ENCODE measurements at regions not wholly inside any gene's neighbourhood (a gene's known extent, or its start where the extent isn't known, plus 50 kb on each side); places are given as distances from the start of the nearest gene placed in this dataset.
"Not testable (repeated sequence)": the region's sequence is repeated elsewhere in the genome, so short reads cannot be mapped to it uniquely, and the experiment has no call there.

GRCh38 chr6:94251878-94252277 is 832.5 kb upstream of the EPHA7 start:
- no peak for DNase-seq (ENCODE audit: low read depth, low spot score)

DNA sequence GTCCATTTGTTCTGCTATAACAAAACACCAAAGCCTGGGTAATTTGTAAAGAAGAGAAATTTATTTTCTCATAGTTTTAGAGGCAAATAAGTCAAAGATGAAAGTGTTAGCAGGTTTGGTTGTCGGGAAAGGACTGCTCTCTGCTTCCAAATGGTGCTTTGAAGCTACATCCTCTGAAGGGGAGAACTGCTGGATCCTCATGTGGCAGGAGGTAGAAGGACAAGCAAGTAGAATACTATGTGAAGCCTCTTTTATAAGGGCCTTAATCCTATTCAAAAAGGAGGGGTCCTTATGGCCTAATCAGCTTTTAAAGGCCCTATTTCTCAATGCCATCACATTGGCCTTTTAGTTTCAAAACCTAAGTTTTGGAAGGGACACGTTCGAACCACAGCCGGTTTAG is 826.0 kb upstream of the EPHA7 start:
- DNase-seq (ENCODE audit: low read depth, low spot score): no peak

DNA sequence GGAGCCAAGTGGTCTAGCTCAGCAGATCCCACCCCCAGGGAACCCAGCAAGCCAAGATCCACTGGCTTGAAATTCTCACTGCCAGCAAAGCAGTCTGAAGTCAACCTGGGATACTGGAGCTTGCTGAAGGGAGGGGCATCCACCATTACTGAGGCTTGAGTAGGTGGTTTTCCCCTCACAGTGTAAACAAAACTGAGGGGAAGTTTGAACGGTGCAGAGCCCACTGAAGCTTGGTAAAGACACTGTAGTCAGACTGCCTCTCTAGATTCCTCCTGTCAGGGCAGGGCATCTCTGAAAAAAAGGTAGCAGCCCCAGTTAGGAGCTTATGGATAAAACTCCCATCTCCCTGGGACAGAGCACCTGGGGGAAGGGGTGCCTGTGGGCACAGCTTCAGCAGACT is 819.5 kb upstream of the EPHA7 start:
- DNase-seq (ENCODE audit: low read depth, low spot score): no peak

DNA sequence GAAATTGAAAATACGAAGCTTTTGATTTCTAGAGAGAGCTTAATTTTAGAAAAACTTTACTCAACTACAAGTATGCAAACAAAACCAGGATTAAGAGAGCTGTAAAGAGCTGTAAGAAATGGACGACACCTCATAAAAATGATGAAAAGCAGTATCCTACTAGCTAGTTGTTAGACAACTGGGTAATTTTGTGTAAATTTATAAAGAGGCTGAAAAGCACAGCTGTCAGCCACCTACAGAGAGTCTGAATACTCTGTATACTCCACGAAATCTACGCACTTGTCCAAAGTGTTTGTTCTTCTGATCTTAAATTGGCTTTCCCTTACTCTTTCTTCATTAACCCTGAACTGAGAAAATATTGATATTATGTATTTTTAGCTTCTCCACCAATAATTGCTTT is 808.4 kb upstream of the EPHA7 start:
- DNase-seq (ENCODE audit: low read depth, low spot score): no peak

DNA sequence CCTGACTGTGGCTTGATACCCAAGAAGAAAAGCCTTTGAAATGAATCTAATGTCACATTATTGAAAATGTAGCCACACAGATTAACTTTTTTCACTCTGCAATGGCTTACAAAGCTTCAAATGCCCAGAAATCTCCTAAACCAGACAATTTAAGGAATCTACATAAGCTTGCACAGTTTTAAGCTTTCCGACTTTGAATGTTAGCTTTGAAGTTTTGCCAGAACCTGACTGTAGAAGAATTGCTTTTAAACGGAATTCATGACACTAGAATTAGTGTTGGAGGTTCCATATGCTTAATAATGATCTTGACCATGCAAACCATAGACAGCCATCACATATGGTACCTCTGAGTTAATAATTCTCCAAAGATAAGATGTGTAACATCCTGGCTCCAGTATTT is 798.5 kb upstream of the EPHA7 start:
- DNase-seq (ENCODE audit: low read depth, low spot score): no peak

- DNase-seq (ENCODE audit: low read depth, low spot score): no peak
These were observed 796.2 kb upstream of the EPHA7 start for GRCh38 chr6:94215552-94215951.

DNA sequence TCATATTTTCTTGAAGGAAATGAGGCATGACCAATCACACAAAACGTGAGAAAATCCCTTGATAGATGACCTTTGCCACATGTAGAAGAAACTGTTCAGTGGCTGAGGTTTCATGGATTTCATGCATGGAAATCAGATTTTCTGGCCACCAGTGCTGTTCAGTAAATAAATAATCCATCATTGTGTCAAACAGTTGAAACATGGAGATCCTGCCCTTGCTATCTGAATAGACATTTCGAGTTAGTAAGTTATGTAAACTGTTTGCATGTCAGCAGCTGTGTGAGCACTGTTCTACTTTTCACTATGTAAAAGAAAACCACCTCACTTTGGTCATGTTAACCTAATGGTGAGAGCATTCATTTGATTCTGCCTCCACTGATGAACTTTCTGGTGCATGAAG is 793.9 kb upstream of the EPHA7 start:
- DNase-seq (ENCODE audit: low read depth, low spot score): no peak

DNA sequence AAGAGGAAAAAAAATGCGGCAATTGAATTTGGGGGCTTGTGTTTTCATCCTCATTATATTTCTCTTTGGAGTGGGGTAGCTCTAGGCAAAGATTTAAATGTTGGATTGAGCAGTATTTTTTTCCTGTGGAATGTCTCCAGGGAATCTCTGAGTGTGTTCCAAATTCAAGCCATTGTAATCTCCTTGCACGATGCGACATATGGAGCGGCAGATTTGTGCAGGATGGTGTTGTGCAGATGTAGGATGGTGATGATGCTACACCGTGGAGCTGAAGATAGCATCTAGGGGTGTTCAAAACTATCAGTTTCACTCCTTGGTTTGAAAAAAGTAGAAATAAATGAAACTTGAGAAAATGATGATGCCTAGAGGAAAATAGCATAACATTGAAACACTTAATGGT is 777.5 kb upstream of the EPHA7 start:
- DNase-seq (ENCODE audit: low read depth, low spot score): no peak

GRCh38 chr6:94190030-94190429 is 770.7 kb upstream of the EPHA7 start:
- no peak for DNase-seq (ENCODE audit: low read depth, low spot score)

DNA sequence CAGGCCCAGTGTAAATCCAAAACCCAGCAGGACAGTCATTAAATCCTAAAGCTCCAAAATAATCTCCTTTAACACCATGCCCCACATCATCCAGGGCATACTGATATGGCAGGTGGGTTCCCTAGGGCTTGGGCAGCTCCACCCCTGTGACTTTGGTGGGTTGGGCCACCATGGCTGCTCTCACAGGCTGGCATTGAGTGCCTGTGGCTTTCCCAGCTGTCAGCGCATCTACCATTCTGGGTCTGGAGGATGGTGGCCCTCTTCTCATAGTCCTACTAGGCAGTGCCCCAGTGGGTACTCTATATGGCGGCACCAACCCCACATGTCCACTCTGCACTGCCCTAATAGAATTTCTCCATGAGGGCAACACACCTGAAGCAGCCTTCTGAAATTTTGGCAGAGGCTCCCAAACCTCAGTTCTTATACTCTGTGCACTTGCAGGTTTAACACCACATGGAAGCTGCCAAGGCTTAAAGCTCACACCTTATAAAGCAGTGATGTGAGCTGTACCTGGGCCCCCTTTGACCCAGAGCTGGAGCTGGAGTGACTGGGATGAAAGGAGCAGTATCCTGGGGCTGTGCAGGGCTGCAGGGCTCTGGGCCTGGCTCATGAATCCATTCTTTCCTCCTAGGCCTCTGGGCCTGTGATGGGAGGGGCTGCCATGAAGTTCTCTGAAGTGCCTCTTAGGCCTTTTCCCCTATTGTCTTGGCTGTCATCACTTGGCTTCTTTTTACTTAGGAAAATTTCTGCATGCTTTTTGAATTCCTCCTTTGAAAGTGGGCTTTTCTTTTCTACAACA is 765.5 kb upstream of the EPHA7 start:
- no peak for DNase-seq (ENCODE audit: low read depth, low spot score)

DNA sequence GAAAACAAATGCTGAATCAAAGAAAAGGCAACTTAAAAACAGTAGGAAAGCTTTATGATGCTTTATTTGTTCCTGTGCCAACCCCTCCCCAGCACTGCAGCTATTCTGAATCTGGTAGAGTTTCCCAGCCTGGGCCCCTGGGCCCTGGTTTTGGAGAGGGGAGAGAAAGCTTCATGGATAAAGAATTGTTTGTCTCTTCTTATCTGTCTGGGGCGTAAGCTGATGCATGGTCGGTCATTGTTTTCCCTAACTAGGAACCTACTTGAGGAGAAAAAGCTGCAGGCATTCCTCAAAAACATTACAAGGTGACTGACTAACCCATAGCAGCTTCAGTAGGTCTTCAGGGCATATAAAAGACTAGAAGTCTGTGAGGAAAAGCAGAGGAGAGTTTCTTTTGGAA is 758.1 kb upstream of the EPHA7 start:
- no peak for DNase-seq (ENCODE audit: low read depth, low spot score)

DNA sequence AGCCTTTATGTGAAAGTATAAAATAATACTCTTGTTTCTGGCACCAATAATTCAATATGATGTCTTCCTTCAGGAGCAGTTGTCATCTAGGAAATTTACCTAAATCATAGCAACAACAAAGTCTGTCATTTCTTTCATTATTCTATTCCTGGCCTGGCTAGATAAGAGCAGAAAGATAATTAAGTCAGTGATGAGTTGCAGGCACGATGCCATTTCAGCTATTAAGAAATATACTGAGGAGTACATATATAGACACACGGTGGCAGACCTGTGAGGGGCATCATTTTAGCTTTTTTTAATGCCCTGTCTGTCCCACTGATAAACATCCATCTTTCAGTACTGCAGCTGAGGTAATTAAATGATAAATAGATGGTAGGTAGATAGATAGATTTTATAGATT is 756.1 kb upstream of the EPHA7 start:
- no peak for DNase-seq (ENCODE audit: low read depth, low spot score)

- DNase-seq (ENCODE audit: low read depth, low spot score): no peak
These were observed 744.5 kb upstream of the EPHA7 start for GRCh38 chr6:94163877-94164276.

- no peak for DNase-seq (ENCODE audit: low read depth, low spot score)
These were observed 731.5 kb upstream of the EPHA7 start for GRCh38 chr6:94150886-94151285.

GRCh38 chr6:94144807-94145206 is 725.4 kb upstream of the EPHA7 start:
- no peak for DNase-seq (ENCODE audit: low read depth, low spot score)

- DNase-seq (ENCODE audit: low read depth, low spot score): not testable (repeated sequence)
These were observed 717.8 kb upstream of the EPHA7 start for GRCh38 chr6:94137178-94137577.

DNA sequence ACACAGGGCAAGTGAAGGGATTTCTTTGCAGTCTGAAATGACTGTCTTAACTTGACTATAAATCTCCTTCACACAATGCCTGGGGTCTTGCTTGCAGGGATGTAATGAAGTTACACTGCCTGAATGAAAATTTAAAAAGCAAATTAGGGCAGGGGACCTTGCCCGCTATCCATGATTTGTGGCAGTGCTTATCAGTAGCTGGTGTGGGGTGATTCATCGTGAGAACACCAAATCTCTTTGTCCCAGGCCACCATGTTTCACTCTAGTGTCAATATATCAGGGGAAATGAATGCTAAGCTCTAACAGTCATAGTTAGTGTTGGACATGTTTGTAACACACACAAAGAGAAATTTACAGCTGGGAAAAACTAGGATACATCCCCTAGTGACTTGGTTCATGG is 713.7 kb upstream of the EPHA7 start:
- DNase-seq (ENCODE audit: low read depth, low spot score): no peak

DNA sequence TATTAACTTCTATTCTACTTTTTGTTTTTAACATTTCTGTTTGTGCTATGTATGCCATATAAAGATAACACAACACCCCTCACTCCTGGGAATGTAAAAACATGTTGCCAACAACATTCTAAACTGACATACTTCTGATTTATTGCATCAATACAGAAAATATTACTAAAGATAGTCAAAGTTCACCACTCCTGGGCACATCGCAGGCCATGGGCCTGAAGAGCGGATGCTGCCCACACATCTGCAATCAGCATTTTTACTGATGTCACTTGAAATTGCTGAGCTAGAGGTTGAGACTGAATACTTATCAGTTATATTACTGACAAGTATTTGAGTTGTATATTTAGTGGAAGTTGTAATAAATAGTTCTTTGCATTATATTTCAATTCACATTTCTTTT is 711.9 kb upstream of the EPHA7 start:
- no peak for DNase-seq (ENCODE audit: low read depth, low spot score)

GRCh38 chr6:94130478-94130877 is 711.1 kb upstream of the EPHA7 start:
- no peak for DNase-seq (ENCODE audit: low read depth, low spot score)

- no peak for DNase-seq (ENCODE audit: low read depth, low spot score)
These were observed 710.6 kb upstream of the EPHA7 start for GRCh38 chr6:94129926-94130325.

GRCh38 chr6:94127716-94128115 is 708.4 kb upstream of the EPHA7 start:
- DNase-seq (ENCODE audit: low read depth, low spot score): no peak

DNA sequence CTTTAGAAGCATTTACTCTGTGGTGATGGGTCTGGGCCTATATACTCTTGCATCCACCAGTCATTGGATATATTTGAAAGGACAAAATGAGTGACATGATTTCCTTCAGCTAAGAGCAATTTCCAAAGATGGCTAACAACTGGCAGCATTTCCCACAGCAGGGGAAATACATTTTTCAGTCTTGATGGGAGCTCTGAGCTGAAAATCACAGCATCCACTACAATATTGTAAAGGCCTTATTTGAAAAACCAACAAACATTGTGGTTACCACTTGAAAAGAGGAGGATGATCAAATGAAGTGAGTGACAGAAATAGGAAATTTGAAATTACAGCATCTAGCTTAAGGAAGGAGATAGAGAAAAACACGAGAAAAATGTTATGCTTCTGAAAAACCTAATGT is 705.0 kb upstream of the EPHA7 start:
- no peak for DNase-seq (ENCODE audit: low read depth, low spot score)

DNA sequence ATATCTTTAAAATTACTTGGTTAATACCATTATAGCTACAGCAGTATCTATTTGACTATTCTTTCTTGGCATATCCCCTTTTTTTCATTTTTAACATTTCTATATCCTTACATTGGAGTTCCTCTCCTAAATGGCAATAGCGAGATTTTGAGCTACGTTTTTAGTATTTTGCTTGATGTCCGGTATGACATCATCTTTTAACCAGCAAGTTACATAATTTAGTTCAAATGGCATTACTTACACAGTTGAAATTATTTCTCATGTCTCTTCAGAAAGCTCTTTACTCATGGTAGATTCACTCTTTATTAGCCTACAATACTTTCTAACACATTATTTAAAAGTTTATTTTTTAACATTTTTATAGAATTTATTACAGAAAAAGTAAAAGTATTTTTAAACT is 701.7 kb upstream of the EPHA7 start:
- DNase-seq (ENCODE audit: low read depth, low spot score): no peak

- no peak for DNase-seq (ENCODE audit: low read depth, low spot score)
These were observed 679.7 kb upstream of the EPHA7 start for GRCh38 chr6:94099072-94099471.
